H9 (cell line): ENCODE measurements at regions not wholly inside any gene's neighbourhood (a gene's known extent, or its start where the extent isn't known, plus 50 kb on each side); places are given as distances from the start of the nearest gene placed in this dataset.

Experiments
- DNase-seq: peaks from one replicate; pipeline ENCODE4 v3.0.0-alpha.2; 2017
- H2AFZ ChIP-seq: one replicate; pipeline ENCODE4 v1.6.1; 2013; ENCODE audit warnings: mild to moderate bottlenecking, low read length, control low read depth, moderate library complexity
- H2AK5ac ChIP-seq: 2 replicates; pipeline ENCODE4 v1.6.1; 2013; ENCODE audit warnings: low read length, control low read depth, mixed read lengths; ENCODE audit not compliant: insufficient read length
- H2BK120ac ChIP-seq: one replicate; pipeline ENCODE4 v1.6.1; 2013; ENCODE audit warnings: low read depth, mild to moderate bottlenecking, low read length, control low read depth, inconsistent platforms; ENCODE audit not compliant: poor library complexity, severe bottlenecking
- H2BK12ac ChIP-seq: 2 replicates; pipeline ENCODE4 v1.6.1; 2013; ENCODE audit warnings: low read length, control low read depth, mixed read lengths, low read depth; ENCODE audit not compliant: insufficient read length
- H2BK15ac ChIP-seq: 2 replicates; pipeline ENCODE4 v1.6.1; 2013; ENCODE audit warnings: low read depth, low read length, control low read depth
- H2BK20ac ChIP-seq: one replicate; pipeline ENCODE4 v1.6.1; 2013; ENCODE audit warnings: low read depth, mild to moderate bottlenecking, low read length, control low read depth, inconsistent platforms; ENCODE audit not compliant: poor library complexity, severe bottlenecking
- H2BK5ac ChIP-seq: 2 replicates; pipeline ENCODE4 v1.6.1; 2013; ENCODE audit warnings: low read length, control low read depth, mixed read lengths; ENCODE audit not compliant: insufficient read length
- H3K14ac ChIP-seq: 2 replicates; pipeline ENCODE4 v1.6.1; 2013; ENCODE audit warnings: low read length, control low read depth; ENCODE audit not compliant: insufficient read depth
- H3K18ac ChIP-seq: 2 replicates; pipeline ENCODE4 v1.6.1; 2013; ENCODE audit warnings: low read depth, mild to moderate bottlenecking, mixed read lengths, low read length, control low read depth; ENCODE audit not compliant: insufficient read length
- H3K23ac ChIP-seq: 2 replicates; pipeline ENCODE4 v1.6.1; 2013; ENCODE audit warnings: low read length, control low read depth, mixed read lengths, low read depth; ENCODE audit not compliant: insufficient read length
- H3K23me2 ChIP-seq: 2 replicates; pipeline ENCODE4 v1.6.1; 2013; ENCODE audit warnings: low read depth, mild to moderate bottlenecking, mixed read lengths, low read length, control low read depth; ENCODE audit not compliant: insufficient read length, poor library complexity, severe bottlenecking
- H3K27ac ChIP-seq: 2 replicates; pipeline ENCODE4 v1.5.1; 2013; ENCODE audit warnings: low read length, control low read depth, mixed read lengths, low read depth; ENCODE audit not compliant: insufficient read length
- H3K27me3 ChIP-seq: 2 replicates; pipeline ENCODE4 v1.6.1; 2013; ENCODE audit warnings: low read length, control low read depth, inconsistent platforms; ENCODE audit not compliant: insufficient read depth
- H3K4ac ChIP-seq: 2 replicates; pipeline ENCODE4 v1.6.1; 2013; ENCODE audit warnings: low read depth, mild to moderate bottlenecking, control low read depth, inconsistent platforms, low read length, moderate library complexity
- H3K4me1 ChIP-seq: 2 replicates; pipeline ENCODE4 v1.6.1; 2013; ENCODE audit warnings: low read length, control low read depth, inconsistent platforms; ENCODE audit not compliant: insufficient read depth
- H3K4me2 ChIP-seq: 2 replicates; pipeline ENCODE4 v1.6.1; 2013; ENCODE audit warnings: low read length, control low read depth, mixed read lengths; ENCODE audit not compliant: insufficient read length, insufficient read depth
- H3K56ac ChIP-seq: 2 replicates; pipeline ENCODE4 v1.6.1; 2013; ENCODE audit warnings: low read depth, mild to moderate bottlenecking, mixed read lengths, low read length, control low read depth; ENCODE audit not compliant: insufficient read length
- H3K79me1 ChIP-seq: 2 replicates; pipeline ENCODE4 v1.6.1; 2013; ENCODE audit warnings: low read depth, mild to moderate bottlenecking, moderate library complexity, low read length, control low read depth, inconsistent platforms; ENCODE audit not compliant: insufficient read depth, poor library complexity, severe bottlenecking
- H3K79me2 ChIP-seq: 2 replicates; pipeline ENCODE4 v1.6.1; 2013; ENCODE audit warnings: low read length, control low read depth, inconsistent platforms; ENCODE audit not compliant: insufficient read depth
- H3K9ac ChIP-seq: 2 replicates; pipeline ENCODE4 v1.6.1; 2013; ENCODE audit warnings: low read length, control low read depth, mixed read lengths; ENCODE audit not compliant: insufficient read length; ENCODE audit errors: extremely low read depth
- H3K9me3 ChIP-seq: one replicate; pipeline ENCODE4 v1.6.1; 2013; ENCODE audit warnings: low read depth, low read length, inconsistent platforms; ENCODE audit not compliant: control insufficient read depth
- H3T11ph ChIP-seq: one replicate; pipeline ENCODE4 v1.6.1; 2013; ENCODE audit warnings: mild to moderate bottlenecking, low read length, control low read depth, inconsistent platforms
- H4K20me1 ChIP-seq: one replicate; pipeline ENCODE4 v1.6.1; 2013; ENCODE audit not compliant: control insufficient read depth, insufficient read length, insufficient read depth
- H4K5ac ChIP-seq: 2 replicates; pipeline ENCODE4 v1.6.1; 2013; ENCODE audit warnings: low read depth, mild to moderate bottlenecking, mixed read lengths, low read length, control low read depth; ENCODE audit not compliant: insufficient read length
- H4K8ac ChIP-seq: replicated peaks from 2 replicates; pipeline ENCODE4 v1.6.1; 2013; ENCODE audit warnings: low read length, control low read depth, mixed read lengths, low read depth; ENCODE audit not compliant: insufficient read length
- H4K91ac ChIP-seq: 2 replicates; pipeline ENCODE4 v1.6.1; 2013; ENCODE audit warnings: low read depth, mild to moderate bottlenecking, moderate library complexity, mixed read lengths, low read length, control low read depth; ENCODE audit not compliant: insufficient read length
- H3K27ac Mint-ChIP-seq, 3 experiments: 2 replicates in 2 of 3; 3 replicates in 1 of 3; pipeline ENCODE4 v1.8.0; 2020 to 2021; ENCODE audit warnings: mixed read lengths in 3 of 3, mild to moderate bottlenecking in 1 of 3, moderate library complexity in 1 of 3
- H3K27me3 Mint-ChIP-seq: 2 replicates; pipeline ENCODE4 v1.8.0; 2021; ENCODE audit warnings: low read depth, mild to moderate bottlenecking, moderate library complexity, mixed read lengths
- H3K36me3 Mint-ChIP-seq, 3 experiments: 2 replicates in 2 of 3; 3 replicates in 1 of 3; pipeline ENCODE4 v1.8.0; 2020 to 2021; ENCODE audit warnings: low read depth in 3 of 3, mixed read lengths in 3 of 3; ENCODE audit not compliant: insufficient read depth in 1 of 3
- H3K4me1 Mint-ChIP-seq, 2 experiments: 2 replicates each; pipeline ENCODE4 v1.8.0; 2020; ENCODE audit warnings: mixed read lengths in 2 of 2
- H3K4me3 Mint-ChIP-seq, 2 experiments: 2 replicates in 1 of 2; 3 replicates in 1 of 2; pipeline ENCODE4 v1.8.0; 2020 to 2021; ENCODE audit warnings: mild to moderate bottlenecking in 2 of 2, mixed read lengths in 2 of 2, moderate library complexity in 1 of 2
- H3K9me3 Mint-ChIP-seq, 2 experiments: 2 replicates in 1 of 2; 3 replicates in 1 of 2; pipeline ENCODE4 v1.8.0; 2020; ENCODE audit warnings: mild to moderate bottlenecking in 2 of 2, mixed read lengths in 2 of 2, moderate library complexity in 1 of 2
- CTCF ChIP-seq: fragments of 200-600 bp; sonication (generic); conservative IDR thresholded peaks from 3 replicates; pipeline ENCODE4 v1.8.0; 2021; ENCODE audit warnings: antibody characterized with exemption, mild to moderate bottlenecking
- WGBS: extraction: QIAGEN DNeasy Blood & Tissue Kit; methylation state at CpG from one replicate; pipeline ENCODE4 v1.1.7; 2013; ENCODE audit warnings: missing lambda C conversion rate, low lambda C conversion rate, mixed read lengths; ENCODE audit not compliant: insufficient read length; ENCODE audit errors: extremely low coverage; 5-methylcytosine and 5-hydroxymethylcytosine counted together

GRCh38 chr20:19808498-19808897, 50.4 kb downstream of the RIN2 start:
- H4K8ac ChIP-seq: no peak overlapping the region
- Mint-ChIP-seq H3K9me3 (peaks cover 0 to 2% of the 10 kb centered on the region in 2 experiments; a peak in 1 of 5 replicates), H3K27ac (no peak overlapping the region), H3K4me1 (no peaks in the 10 kb centered on the region), H3K4me3 (no peak overlapping the region), H3K36me3 (peaks cover 0 to 5% (median 0%) of the 10 kb centered on the region in 3 experiments; a peak in 1 of 7 replicates), H3K27me3 (no peaks in the 10 kb centered on the region; the same call in 1 of the 2 replicates)
- no peak overlapping the region for H2BK12ac ChIP-seq
- no peak overlapping the region for H3K4me2 ChIP-seq
- H3K18ac ChIP-seq: no peak overlapping the region
- no peak overlapping the region for H3K9ac ChIP-seq
- no peak overlapping the region for H2BK120ac ChIP-seq
- no peak overlapping the region for H4K91ac ChIP-seq
- no peak overlapping the region for H2BK5ac ChIP-seq
- H3K23ac ChIP-seq: no peak overlapping the region
- H3K23me2 ChIP-seq: no peaks in the 10 kb centered on the region
- no peak overlapping the region for H2AFZ ChIP-seq
- H3K79me1 ChIP-seq: no peaks in the 10 kb centered on the region
- H3K27ac ChIP-seq: no peak overlapping the region
- DNase-seq: no peak
- no peak overlapping the region for H3K14ac ChIP-seq
- no peak for TF ChIP-seq CTCF
- no peak overlapping the region for H3T11ph ChIP-seq
- no peak overlapping the region for H3K4ac ChIP-seq
- H3K27me3 ChIP-seq: no peaks in the 10 kb centered on the region
- no peak overlapping the region for H2AK5ac ChIP-seq
- H2BK15ac ChIP-seq: no peak overlapping the region
- no peaks in the 10 kb centered on the region for H3K79me2 ChIP-seq
- WGBS: no CpG with 5 or more reads among the region's 8 CpGs
- no peak overlapping the region for H4K5ac ChIP-seq
- no peaks in the 10 kb centered on the region for H4K20me1 ChIP-seq
- no peak overlapping the region for H3K56ac ChIP-seq
- H3K9me3 ChIP-seq: no peaks in the 10 kb centered on the region
- H2BK20ac ChIP-seq: no peak overlapping the region
- H3K4me1 ChIP-seq: no peaks in the 10 kb centered on the region
